IMR-90 (cell line): ENCODE measurements at regions not wholly inside any gene's neighbourhood (a gene's known extent, or its start where the extent isn't known, plus 50 kb on each side); places are given as distances from the start of the nearest gene placed in this dataset.

ENCODE experiments used
- ATAC-seq: fragments of 200-7000 bp; cut with Tn5 transposase; 2 replicates; pipeline ENCODE4 v1.9.1; 2020; ENCODE audit warnings: low read depth, mild to moderate bottlenecking, moderate library complexity
- BruUV-seq: library from RNA; stranded (reverse); fragments of 400-500 nt; replicated peaks from 2 replicates; lab custom pipeline; 2021; lab: Mats Ljungman, UMichigan
- CTCF ChIA-PET: fragments of 300-600 bp; formaldehyde crosslinking; extraction: SDS; loops from one replicate; lab custom pipeline; 2021; ENCODE audit warnings: antibody characterized with exemption; lab: Yijun Ruan, JAX
- POLR2A ChIA-PET: fragments of 300-600 bp; sonication (Branson Sonifier 250); formaldehyde crosslinking; loops from one replicate; lab custom pipeline; 2022; ENCODE audit warnings: antibody characterized with exemption; ENCODE audit not compliant: unreplicated experiment; lab: Charles Lee
- DNase-seq: peaks from one replicate; pipeline ENCODE4 v3.0.0; 2013
- H2AFZ ChIP-seq: replicated peaks from 2 replicates; pipeline ENCODE3; 2013; ENCODE audit warnings: low read length, mild to moderate bottlenecking; ENCODE audit not compliant: poor library complexity
- H2AK5ac ChIP-seq: 2 replicates; pipeline ENCODE4 v1.6.1; 2013; ENCODE audit warnings: low read depth, low read length, inconsistent platforms
- H2AK9ac ChIP-seq: replicated peaks from 2 replicates; pipeline ENCODE3; 2013; ENCODE audit warnings: mild to moderate bottlenecking, low read depth, low read length, moderate library complexity; ENCODE audit not compliant: poor library complexity
- H2BK120ac ChIP-seq: 2 replicates; pipeline ENCODE4 v1.6.1; 2013; ENCODE audit warnings: low read depth, low read length, inconsistent platforms
- H2BK15ac ChIP-seq: 3 replicates; pipeline ENCODE4 v1.6.1; 2013; ENCODE audit warnings: low read depth, low read length, inconsistent platforms
- H2BK20ac ChIP-seq: 2 replicates; pipeline ENCODE4 v1.6.1; 2013; ENCODE audit warnings: low read depth, mild to moderate bottlenecking, inconsistent platforms, low read length, moderate library complexity
- H2BK5ac ChIP-seq: 2 replicates; pipeline ENCODE4 v1.6.1; 2013; ENCODE audit warnings: mild to moderate bottlenecking, low read depth, low read length, inconsistent platforms; ENCODE audit not compliant: poor library complexity, severe bottlenecking
- H3K14ac ChIP-seq: replicated peaks from 2 replicates; pipeline ENCODE4 v1.6.1; 2013; ENCODE audit warnings: low read depth, low read length, inconsistent platforms
- H3K18ac ChIP-seq: 2 replicates; pipeline ENCODE4 v1.6.1; 2013; ENCODE audit warnings: low read depth, low read length, control low read depth
- H3K23ac ChIP-seq: 2 replicates; pipeline ENCODE4 v1.6.1; 2013; ENCODE audit warnings: low read depth, low read length, inconsistent platforms
- H3K27ac ChIP-seq: 2 replicates; pipeline ENCODE4 v1.5.1; 2013; ENCODE audit warnings: mild to moderate bottlenecking, control low read depth, low read length; ENCODE audit not compliant: insufficient read depth
- H3K27me3 ChIP-seq: 2 replicates; pipeline ENCODE4 v1.6.1; 2013; ENCODE audit warnings: low read length; ENCODE audit not compliant: control insufficient read depth, insufficient read depth
- H3K36me3 ChIP-seq: 2 replicates; pipeline ENCODE4 v1.6.1; 2013; ENCODE audit warnings: low read length, mixed read lengths; ENCODE audit not compliant: control insufficient read depth, insufficient read depth
- H3K4ac ChIP-seq: 2 replicates; pipeline ENCODE4 v1.6.1; 2013; ENCODE audit warnings: low read depth, low read length, inconsistent platforms
- H3K4me1 ChIP-seq: 2 replicates; pipeline ENCODE4 v1.6.1; 2013; ENCODE audit warnings: low read length, mixed read lengths; ENCODE audit not compliant: control insufficient read depth, insufficient read depth
- H3K4me2 ChIP-seq: 2 replicates; pipeline ENCODE4 v1.6.1; 2013; ENCODE audit warnings: low read depth, mild to moderate bottlenecking, control low read depth, low read length, moderate library complexity
- H3K4me3 ChIP-seq: 2 replicates; pipeline ENCODE4 v1.5.1; 2013; ENCODE audit warnings: low read depth, mild to moderate bottlenecking, control low read depth, low read length, moderate library complexity; ENCODE audit not compliant: insufficient read depth
- H3K56ac ChIP-seq: 2 replicates; pipeline ENCODE4 v1.6.1; 2013; ENCODE audit warnings: low read length, inconsistent platforms; ENCODE audit not compliant: insufficient read depth; ENCODE audit errors: extremely low read depth
- H3K79me1 ChIP-seq, 2 experiments: 2 replicates each; pipeline ENCODE4 v1.6.1; 2013; ENCODE audit warnings: low read length in 2 of 2, inconsistent platforms in 1 of 2, low read depth in 1 of 2
- H3K9ac ChIP-seq: 2 replicates; pipeline ENCODE4 v1.6.1; 2013; ENCODE audit warnings: low read depth, low read length, control low read depth
- H3K9me1 ChIP-seq: 2 replicates; pipeline ENCODE4 v1.6.1; 2013; ENCODE audit warnings: low read length, inconsistent platforms; ENCODE audit not compliant: insufficient read depth
- H3K9me3 ChIP-seq: 2 replicates; pipeline ENCODE4 v1.6.1; 2013; ENCODE audit warnings: low read length; ENCODE audit not compliant: control insufficient read depth, insufficient read depth
- H4K20me1 ChIP-seq: 2 replicates; pipeline ENCODE4 v1.6.1; 2013; ENCODE audit warnings: low read length, inconsistent platforms; ENCODE audit not compliant: insufficient read depth
- H4K5ac ChIP-seq: 2 replicates; pipeline ENCODE4 v1.6.1; 2013; ENCODE audit warnings: mild to moderate bottlenecking, low read depth, low read length, control low read depth
- H4K8ac ChIP-seq, 2 experiments: 2 replicates each; pipeline ENCODE4 v1.6.1; 2013; ENCODE audit warnings: low read depth in 2 of 2, low read length in 2 of 2, control low read depth in 1 of 2, inconsistent platforms in 1 of 2
- H4K91ac ChIP-seq: 2 replicates; pipeline ENCODE4 v1.6.1; 2013; ENCODE audit warnings: low read depth, low read length, inconsistent platforms; ENCODE audit not compliant: insufficient read depth
- BHLHE40 ChIP-seq: fragments of 150-350 bp; IDR thresholded peaks from 2 replicates; pipeline ENCODE4 v1.6.1; 2016; ENCODE audit warnings: mild to moderate bottlenecking, low read depth, low read length
- CEBPB ChIP-seq: IDR thresholded peaks from 2 replicates; pipeline ENCODE4 v1.6.1; 2012; ENCODE audit warnings: low read depth, low read length, improper control_type of control experiment
- CHD1 ChIP-seq: IDR thresholded peaks from 2 replicates; pipeline ENCODE4 v1.6.1; 2012; ENCODE audit warnings: low read depth, low read length, improper control_type of control experiment
- FOS ChIP-seq: fragments of 150-350 bp; IDR thresholded peaks from 2 replicates; pipeline ENCODE4 v1.6.1; 2016; ENCODE audit warnings: low read depth, low read length
- MAFK ChIP-seq: IDR thresholded peaks from 2 replicates; pipeline ENCODE4 v1.6.1; 2012; ENCODE audit warnings: low read depth, low read length, improper control_type of control experiment
- MAZ ChIP-seq: IDR thresholded peaks from 2 replicates; pipeline ENCODE4 v1.6.1; 2012; ENCODE audit warnings: low read depth, mild to moderate bottlenecking, low read length, improper control_type of control experiment, moderate library complexity, borderline replicate concordance
- MXI1 ChIP-seq: IDR thresholded peaks from 2 replicates; pipeline ENCODE4 v1.6.1; 2012; ENCODE audit warnings: low read depth, mild to moderate bottlenecking, low read length, moderate library complexity, borderline replicate concordance
- NFE2L2 ChIP-seq: fragments of 150-350 bp; IDR thresholded peaks from 2 replicates; pipeline ENCODE4 v1.6.1; 2016; ENCODE audit warnings: low read depth, mild to moderate bottlenecking, low read length
- POLR2A ChIP-seq: IDR thresholded peaks from 2 replicates; pipeline ENCODE4 v1.6.1; 2012; ENCODE audit warnings: mild to moderate bottlenecking, low read depth, low read length
- RAD21 ChIP-seq: IDR thresholded peaks from 2 replicates; pipeline ENCODE4 v1.6.1; 2012; ENCODE audit warnings: low read length, improper control_type of control experiment
- RCOR1 ChIP-seq: IDR thresholded peaks from 2 replicates; pipeline ENCODE4 v1.6.1; 2012; ENCODE audit warnings: mild to moderate bottlenecking, low read length, improper control_type of control experiment; ENCODE audit not compliant: insufficient replicate concordance
- RFX5 ChIP-seq: IDR thresholded peaks from 2 replicates; pipeline ENCODE4 v1.8.0; 2012; ENCODE audit warnings: low read depth, mild to moderate bottlenecking, low read length, moderate library complexity
- SMC3 ChIP-seq: fragments of 150-350 bp; IDR thresholded peaks from 2 replicates; pipeline ENCODE4 v1.6.1; 2016; ENCODE audit warnings: low read depth, mild to moderate bottlenecking, antibody characterized with exemption, low read length, moderate library complexity
- WGBS, 2 experiments: methylation state at CpG; one replicate each; pipeline versions ENCODE4 v1.1.5 to v1.1.7; 2013; ENCODE audit warnings: missing lambda C conversion rate in 2 of 2; ENCODE audit not compliant: insufficient read length in 1 of 2; ENCODE audit errors: extremely low coverage in 2 of 2; 5-methylcytosine and 5-hydroxymethylcytosine counted together
- dilution Hi-C: fragments of 300-500 bp; cut with HindIII; formaldehyde crosslinking; loops from one replicate; pipeline ENCODE4 v1.14.3; 2018; ENCODE audit warnings: low sequenced_read_pairs; ENCODE audit not compliant: unreplicated experiment
- in situ Hi-C: fragments of 300-500 bp; cut with MboI; formaldehyde crosslinking; loops from 3 replicates; pipeline ENCODE4 v1.14.3; 2019; ENCODE audit warnings: low sequenced_read_pairs, inconsistent platforms, mixed read lengths
- intact Hi-C: fragments of 100-400 bp; cut with micrococcal nuclease; formaldehyde crosslinking; loops from 2 replicates; pipeline ENCODE4 v1.10.0; 2022
- TF ChIP-seq, protein P1 (sequence below): fragments of 150-350 bp; IDR thresholded peaks from 2 replicates; pipeline ENCODE4 v1.6.1; 2016; ENCODE audit warnings: low read depth, mild to moderate bottlenecking, low read length, moderate library complexity, borderline replicate concordance
- TF ChIP-seq, protein P2 (sequence below): fragments of 150-350 bp; IDR thresholded peaks from 2 replicates; pipeline ENCODE4 v1.6.1; 2017; ENCODE audit warnings: mild to moderate bottlenecking, antibody characterized with exemption, low read length, low read depth
- TF ChIP-seq, protein P3 (sequence below): conservative IDR thresholded peaks from 2 replicates; pipeline ENCODE4 v1.5.1; 2012; ENCODE audit warnings: mild to moderate bottlenecking, low read depth, low read length, improper control_type of control experiment

DNA sequence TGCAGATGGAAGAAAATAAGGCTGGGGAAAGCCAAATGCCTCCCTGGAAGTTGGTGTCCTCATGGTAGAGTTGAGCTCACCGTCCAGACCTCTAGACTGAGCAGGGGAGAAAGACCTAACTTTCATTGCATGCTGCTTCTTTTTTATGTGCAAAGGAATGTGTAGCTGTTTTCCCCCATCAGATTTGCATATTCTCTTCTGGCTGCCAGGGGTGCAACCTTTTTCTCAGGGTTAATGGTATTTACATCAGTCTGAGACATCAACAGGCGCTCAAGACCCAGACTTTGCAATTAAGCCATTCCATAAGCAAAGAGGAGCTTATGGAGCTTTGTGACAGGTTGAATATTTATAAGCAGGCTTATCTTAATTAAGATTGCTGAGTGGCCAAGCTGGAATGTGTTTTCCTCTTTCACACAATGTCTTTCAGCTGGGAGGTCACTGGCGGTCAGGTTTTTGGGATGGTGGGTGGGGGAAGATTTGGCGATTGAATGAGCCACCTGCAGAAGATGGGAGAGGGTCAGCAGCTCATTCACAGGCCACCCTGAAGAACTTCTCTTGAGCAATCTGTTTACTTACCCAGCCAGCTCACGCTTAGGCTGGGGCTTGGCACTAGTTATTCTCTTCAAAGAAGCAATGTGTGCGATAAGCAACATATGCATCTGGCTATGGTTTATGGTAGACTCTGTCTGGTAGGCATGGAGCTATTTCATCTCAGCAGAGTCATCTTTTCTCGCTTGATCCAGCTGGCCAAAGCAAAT, 88.6 kb downstream of the SCP2D1 start:
- Histone ChIP-seq H2BK15ac (no peak overlapping the region), H3K14ac (no peak overlapping the region), H3K4me1 (no peaks in the 10 kb centered on the region), H2AK9ac (no peak overlapping the region), H4K8ac (no peak overlapping the region), H2BK20ac (no peak overlapping the region), H4K20me1 (no peaks in the 10 kb centered on the region), H3K27me3 (no peaks in the 10 kb centered on the region), H2AK5ac (no peak overlapping the region), H3K9me1 (no peaks in the 10 kb centered on the region), H4K5ac (no peak overlapping the region), H3K23ac (no peak overlapping the region), H3K36me3 (no peaks in the 10 kb centered on the region), H3K4ac (no peak overlapping the region), H2BK120ac (no peak overlapping the region), H3K56ac (no peak overlapping the region), H2BK5ac (no peak overlapping the region), H3K18ac (no peak overlapping the region), H2AFZ (no peak overlapping the region), H3K9me3 (no peaks in the 10 kb centered on the region), H3K9ac (no peak overlapping the region), H4K91ac (no peak overlapping the region), H3K27ac (no peak overlapping the region), H3K4me3 (no peak overlapping the region), H3K4me2 (no peak overlapping the region), H3K79me1 (no peaks in the 10 kb centered on the region)
- no peak for ATAC-seq
- CTCF ChIA-PET: no interaction called here
- in situ Hi-C loops: no loop called here
- no peak for DNase-seq
- POLR2A ChIA-PET: no interaction called here
- WGBS, 2 experiments: no CpG with 5 or more reads among the region's 7 CpGs
- intact Hi-C loops: no loop called here
- TF ChIP-seq NFE2L2 (no peak), RAD21 (no peak), RFX5 (no peak), BHLHE40 (no peak), RCOR1 (no peak), CEBPB (no peak), FOS (no peak), MAZ (no peak), MXI1 (no peak), SMC3 (no peak), POLR2A (no peak), MAFK (no peak), CHD1 (no peak)
- TF ChIP-seq, protein P1, sequence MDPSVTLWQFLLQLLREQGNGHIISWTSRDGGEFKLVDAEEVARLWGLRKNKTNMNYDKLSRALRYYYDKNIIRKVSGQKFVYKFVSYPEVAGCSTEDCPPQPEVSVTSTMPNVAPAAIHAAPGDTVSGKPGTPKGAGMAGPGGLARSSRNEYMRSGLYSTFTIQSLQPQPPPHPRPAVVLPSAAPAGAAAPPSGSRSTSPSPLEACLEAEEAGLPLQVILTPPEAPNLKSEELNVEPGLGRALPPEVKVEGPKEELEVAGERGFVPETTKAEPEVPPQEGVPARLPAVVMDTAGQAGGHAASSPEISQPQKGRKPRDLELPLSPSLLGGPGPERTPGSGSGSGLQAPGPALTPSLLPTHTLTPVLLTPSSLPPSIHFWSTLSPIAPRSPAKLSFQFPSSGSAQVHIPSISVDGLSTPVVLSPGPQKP: no peak
- TF ChIP-seq, protein P2, sequence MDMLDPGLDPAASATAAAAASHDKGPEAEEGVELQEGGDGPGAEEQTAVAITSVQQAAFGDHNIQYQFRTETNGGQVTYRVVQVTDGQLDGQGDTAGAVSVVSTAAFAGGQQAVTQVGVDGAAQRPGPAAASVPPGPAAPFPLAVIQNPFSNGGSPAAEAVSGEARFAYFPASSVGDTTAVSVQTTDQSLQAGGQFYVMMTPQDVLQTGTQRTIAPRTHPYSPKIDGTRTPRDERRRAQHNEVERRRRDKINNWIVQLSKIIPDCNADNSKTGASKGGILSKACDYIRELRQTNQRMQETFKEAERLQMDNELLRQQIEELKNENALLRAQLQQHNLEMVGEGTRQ: no peak
- TF ChIP-seq, protein P3, sequence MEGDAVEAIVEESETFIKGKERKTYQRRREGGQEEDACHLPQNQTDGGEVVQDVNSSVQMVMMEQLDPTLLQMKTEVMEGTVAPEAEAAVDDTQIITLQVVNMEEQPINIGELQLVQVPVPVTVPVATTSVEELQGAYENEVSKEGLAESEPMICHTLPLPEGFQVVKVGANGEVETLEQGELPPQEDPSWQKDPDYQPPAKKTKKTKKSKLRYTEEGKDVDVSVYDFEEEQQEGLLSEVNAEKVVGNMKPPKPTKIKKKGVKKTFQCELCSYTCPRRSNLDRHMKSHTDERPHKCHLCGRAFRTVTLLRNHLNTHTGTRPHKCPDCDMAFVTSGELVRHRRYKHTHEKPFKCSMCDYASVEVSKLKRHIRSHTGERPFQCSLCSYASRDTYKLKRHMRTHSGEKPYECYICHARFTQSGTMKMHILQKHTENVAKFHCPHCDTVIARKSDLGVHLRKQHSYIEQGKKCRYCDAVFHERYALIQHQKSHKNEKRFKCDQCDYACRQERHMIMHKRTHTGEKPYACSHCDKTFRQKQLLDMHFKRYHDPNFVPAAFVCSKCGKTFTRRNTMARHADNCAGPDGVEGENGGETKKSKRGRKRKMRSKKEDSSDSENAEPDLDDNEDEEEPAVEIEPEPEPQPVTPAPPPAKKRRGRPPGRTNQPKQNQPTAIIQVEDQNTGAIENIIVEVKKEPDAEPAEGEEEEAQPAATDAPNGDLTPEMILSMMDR: no peak
- dilution Hi-C loops: no loop called here
- BruUV-seq: no TSS peak
